ENCODE measurements at regions not wholly inside any gene's neighbourhood (a gene's known extent, or its start where the extent isn't known, plus 50 kb on each side); places are given as distances from the start of the nearest gene placed in this dataset.

GRCh38 chr11:114783805-114784204 is 105.5 kb downstream of the NXPE2 start:
- H3K27me3 Mint-ChIP-seq (ENCODE audit: insufficient read depth): no peaks in the 10 kb centered on the region; the same call in 1 of the 2 replicates
- TF ChIP-seq CTCF (IDR thresholded peaks at IDR 0.05): no peak
- no peak for DNase-seq
- H3K27ac Mint-ChIP-seq: no peak overlapping the region
- H3K36me3 Mint-ChIP-seq (ENCODE audit: low read depth): no peaks in the 10 kb centered on the region
- no peak overlapping the region for H3K4me3 Mint-ChIP-seq
- peaks cover 60% of the 10 kb centered on the region for H3K9me3 Mint-ChIP-seq
- H3K4me1 Mint-ChIP-seq (ENCODE audit: low read depth): no peaks in the 10 kb centered on the region

- peaks cover 58% of the 10 kb centered on the region for H3K9me3 Mint-ChIP-seq
- TF ChIP-seq CTCF (IDR thresholded peaks at IDR 0.05): no peak
- DNase-seq: no peak
These were observed 105.9 kb downstream of the NXPE2 start for GRCh38 chr11:114784216-114784615.

GRCh38 chr11:114784891-114785290 is 106.6 kb downstream of the NXPE2 start:
- Mint-ChIP-seq H3K27ac (no peak overlapping the region), H3K4me1 (ENCODE audit: low read depth) (no peaks in the 10 kb centered on the region), H3K36me3 (ENCODE audit: low read depth) (no peaks in the 10 kb centered on the region), H3K4me3 (no peak overlapping the region), H3K9me3 (peaks cover 51% of the 10 kb centered on the region), H3K27me3 (ENCODE audit: insufficient read depth) (no peaks in the 10 kb centered on the region; the same call in 1 of the 2 replicates)
- TF ChIP-seq CTCF (IDR thresholded peaks at IDR 0.05): no peak
- DNase-seq: no peak

More at GRCh38 chr11:114784216-114784615, 105.9 kb downstream of the NXPE2 start:
- Mint-ChIP-seq H3K27ac (no peak overlapping the region), H3K4me1 (ENCODE audit: low read depth) (no peaks in the 10 kb centered on the region), H3K36me3 (ENCODE audit: low read depth) (no peaks in the 10 kb centered on the region), H3K27me3 (ENCODE audit: insufficient read depth) (no peaks in the 10 kb centered on the region; the same call in 1 of the 2 replicates), H3K4me3 (no peak overlapping the region)

- Mint-ChIP-seq H3K4me1 (ENCODE audit: low read depth) (no peaks in the 10 kb centered on the region), H3K4me3 (no peak overlapping the region), H3K9me3 (peaks cover 50% of the 10 kb centered on the region), H3K27me3 (ENCODE audit: insufficient read depth) (no peaks in the 10 kb centered on the region), H3K27ac (no peak overlapping the region), H3K36me3 (ENCODE audit: low read depth) (no peaks in the 10 kb centered on the region)
- DNase-seq: no peak
- no peak for TF ChIP-seq CTCF (IDR thresholded peaks at IDR 0.05)
These were observed 107.5 kb downstream of the NXPE2 start for GRCh38 chr11:114785820-114786219.

- peaks cover 51% of the 10 kb centered on the region for H3K9me3 Mint-ChIP-seq
- DNase-seq: no peak
- TF ChIP-seq CTCF (IDR thresholded peaks at IDR 0.05): no peak
- no peaks in the 10 kb centered on the region for H3K4me1 Mint-ChIP-seq (ENCODE audit: low read depth)
- no peak overlapping the region for H3K27ac Mint-ChIP-seq
- H3K36me3 Mint-ChIP-seq (ENCODE audit: low read depth): peaks cover 5% of the 10 kb centered on the region
- no peaks in the 10 kb centered on the region for H3K27me3 Mint-ChIP-seq (ENCODE audit: insufficient read depth)
- H3K4me3 Mint-ChIP-seq: no peak overlapping the region
These were observed 108.8 kb downstream of the NXPE2 start for GRCh38 chr11:114787126-114787525.

- H3K36me3 Mint-ChIP-seq (ENCODE audit: low read depth): peaks cover 5% of the 10 kb centered on the region
- H3K27ac Mint-ChIP-seq: no peak overlapping the region
- DNase-seq: no peak
- H3K27me3 Mint-ChIP-seq (ENCODE audit: insufficient read depth): no peaks in the 10 kb centered on the region
- H3K4me3 Mint-ChIP-seq: no peak overlapping the region
- no peaks in the 10 kb centered on the region for H3K4me1 Mint-ChIP-seq (ENCODE audit: low read depth)
- TF ChIP-seq CTCF (IDR thresholded peaks at IDR 0.05): no peak
- peaks cover 43% of the 10 kb centered on the region for H3K9me3 Mint-ChIP-seq
These were observed 112.6 kb downstream of the NXPE2 start for GRCh38 chr11:114790910-114791309.

Data from HFFc6 (cell line).